ENCODE measurements at regions not wholly inside any gene's neighbourhood (a gene's known extent, or its start where the extent isn't known, plus 50 kb on each side); places are given as distances from the start of the nearest gene placed in this dataset.

DNA sequence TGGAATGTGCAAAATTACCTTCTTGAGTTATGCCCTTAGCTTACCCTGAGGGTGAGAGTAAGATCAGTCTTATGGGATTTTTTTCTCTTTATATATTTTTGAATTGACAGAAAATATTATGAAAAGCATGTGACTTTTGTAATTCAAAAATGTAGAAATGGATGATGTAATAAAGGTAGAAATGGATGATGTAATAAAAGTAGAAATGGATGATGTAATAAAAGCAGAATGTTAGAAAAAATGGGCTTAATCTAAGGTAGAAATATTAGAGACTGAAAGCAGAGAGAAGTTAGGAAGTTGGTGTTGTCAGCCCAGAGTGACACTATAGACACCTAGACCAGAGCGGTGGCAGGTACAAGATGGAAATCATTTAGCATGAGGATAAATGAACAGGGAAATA lies 107.1 kb upstream of the THSD7B start:
- TF ChIP-seq ZBTB21 (tag by site-specific recombination; IDR thresholded peaks at IDR 0.05): no peak
- no peak for TF ChIP-seq SP2 (tag by site-specific recombination; IDR thresholded peaks at IDR 0.05)
